GM12864 (cell line): ENCODE measurements at regions not wholly inside any gene's neighbourhood (a gene's known extent, or its start where the extent isn't known, plus 50 kb on each side); places are given as distances from the start of the nearest gene placed in this dataset.

Source experiments
- DNase-seq: peaks from one replicate; pipeline ENCODE4 v3.0.0-alpha.2; 2011; ENCODE audit warnings: low read depth
- H3K4me3 ChIP-seq: 2 replicates; pipeline ENCODE4 v1.5.1; 2011; ENCODE audit warnings: mild to moderate bottlenecking, low read depth, low read length, control low read depth
- CTCF ChIP-seq: IDR thresholded peaks from 2 replicates; pipeline ENCODE4 v1.5.1; 2011; ENCODE audit warnings: low read depth, mild to moderate bottlenecking, moderate library complexity, low read length, control low read depth, inconsistent platforms; ENCODE audit errors: missing control alignments

- no peak overlapping the region for H3K4me3 ChIP-seq
- no peak for TF ChIP-seq CTCF
- DNase-seq = no peak
Observed at GRCh38 chr5:74462356-74462755, 178.2 kb downstream of the ENC1 start.

GRCh38 chr5:74461251-74461650 is 179.3 kb downstream of the ENC1 start:
- H3K4me3 ChIP-seq = no peak overlapping the region
- TF ChIP-seq CTCF = no peak
- no peak for DNase-seq

- TF ChIP-seq CTCF = no peak
- H3K4me3 ChIP-seq = no peak overlapping the region
- no peak for DNase-seq
Observed at GRCh38 chr5:74460694-74461093, 179.8 kb downstream of the ENC1 start.

GRCh38 chr5:74459984-74460383 is 180.5 kb downstream of the ENC1 start:
- no peak for TF ChIP-seq CTCF
- H3K4me3 ChIP-seq = no peak overlapping the region
- no peak for DNase-seq

DNA sequence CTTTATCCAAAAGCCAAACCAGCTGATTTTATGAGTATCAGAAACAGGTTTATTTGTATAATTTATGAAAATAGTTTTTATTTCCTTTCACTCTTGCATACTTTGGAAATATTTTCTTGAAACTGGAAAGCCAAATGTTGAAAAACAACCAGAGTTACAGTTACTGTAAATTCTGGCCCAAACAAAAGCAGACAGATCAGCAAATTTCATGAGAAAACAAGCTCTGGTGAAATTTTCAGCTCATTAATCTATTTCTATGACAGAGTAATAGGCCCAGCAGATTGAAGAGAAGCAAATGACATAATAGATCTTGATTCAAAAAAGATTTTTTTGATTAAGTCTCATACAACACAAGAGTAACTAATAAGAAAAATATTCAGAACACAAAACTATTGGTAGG is 182.7 kb downstream of the ENC1 start:
- DNase-seq = no peak
- no peak for TF ChIP-seq CTCF
- H3K4me3 ChIP-seq = no peak overlapping the region

DNA sequence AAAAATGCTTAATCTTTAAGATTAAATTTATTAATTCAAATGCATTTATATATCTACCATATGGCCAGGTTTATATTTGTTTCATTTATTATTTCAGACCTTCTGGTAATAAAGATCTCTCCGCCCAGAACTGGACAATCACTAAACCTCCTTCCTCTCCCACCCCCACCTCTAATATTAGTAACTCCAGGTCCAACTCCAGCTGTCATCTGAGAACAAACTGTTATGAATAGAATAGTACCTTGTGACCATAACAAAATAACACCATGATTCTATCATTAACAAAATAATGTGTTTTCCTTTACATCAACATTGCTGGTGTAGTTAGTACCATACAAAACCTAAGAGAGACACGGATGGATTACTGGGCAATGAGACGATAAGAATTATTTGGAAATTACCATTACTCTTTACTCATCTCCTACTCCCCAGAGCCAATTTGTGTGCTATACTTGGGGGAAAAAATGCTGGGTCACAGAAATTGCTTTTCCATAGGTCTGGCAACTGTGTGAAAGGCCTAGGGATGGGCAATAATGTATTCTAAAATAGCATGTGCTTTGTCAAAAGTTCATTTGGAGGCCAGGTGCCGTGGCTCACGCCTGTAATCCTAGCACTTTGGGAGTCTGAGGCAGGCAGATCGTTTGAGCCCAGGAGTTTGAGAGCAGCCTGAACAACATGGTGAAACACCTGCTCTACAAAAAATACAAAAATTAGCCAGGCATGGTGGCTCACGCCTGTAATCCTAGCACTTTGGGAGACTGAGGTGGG is 186.1 kb downstream of the ENC1 start:
- H3K4me3 ChIP-seq = no peak overlapping the region
- TF ChIP-seq CTCF = no peak
- DNase-seq = no peak

DNA sequence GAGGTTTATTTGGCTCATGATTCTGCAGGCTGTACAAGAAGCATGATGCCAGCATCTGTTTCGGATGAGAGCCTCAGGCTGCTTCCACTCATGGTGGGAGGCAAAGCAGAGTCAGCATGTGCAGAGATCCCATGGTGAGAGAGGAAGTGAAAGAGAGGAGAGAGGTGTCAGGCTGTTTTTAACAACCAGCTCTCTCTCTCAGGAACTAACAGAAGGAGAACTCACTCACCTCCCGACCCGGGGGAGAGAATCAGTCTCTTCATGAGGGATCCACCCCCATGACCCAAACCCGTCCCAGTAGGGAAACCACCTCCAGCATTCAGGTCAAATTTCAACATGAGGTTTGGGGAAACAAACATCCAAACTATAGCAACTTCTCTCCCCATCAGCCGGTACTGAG is 187.7 kb downstream of the ENC1 start:
- no peak for TF ChIP-seq CTCF
- DNase-seq = no peak
- no peak overlapping the region for H3K4me3 ChIP-seq
